IPS-15b (cell line): ENCODE measurements at regions not wholly inside any gene's neighbourhood (a gene's known extent, or its start where the extent isn't known, plus 50 kb on each side); places are given as distances from the start of the nearest gene placed in this dataset.

Source experiments
- H3K27me3 ChIP-seq: one replicate; pipeline ENCODE4 v1.6.1; 2013; ENCODE audit warnings: low read length; ENCODE audit not compliant: control insufficient read depth, insufficient read depth
- H3K36me3 ChIP-seq: one replicate; pipeline ENCODE4 v1.6.1; 2013; ENCODE audit warnings: low read length; ENCODE audit not compliant: control insufficient read depth, insufficient read depth
- H3K4me1 ChIP-seq: one replicate; pipeline ENCODE4 v1.6.1; 2013; ENCODE audit warnings: mild to moderate bottlenecking, low read length; ENCODE audit not compliant: control insufficient read depth, insufficient read depth
- H3K4me3 ChIP-seq: one replicate; pipeline ENCODE4 v1.5.1; 2013; ENCODE audit warnings: low read depth, low read length
- H3K9ac ChIP-seq: one replicate; pipeline ENCODE4 v1.6.1; 2013; ENCODE audit warnings: low read depth, mild to moderate bottlenecking, low read length
- H3K9me3 ChIP-seq: one replicate; pipeline ENCODE4 v1.6.1; 2013; ENCODE audit warnings: mild to moderate bottlenecking, low read length; ENCODE audit not compliant: control insufficient read depth, insufficient read depth

- H3K27me3 ChIP-seq, result no peaks in the 10 kb centered on the region
- no peaks in the 10 kb centered on the region for H3K4me1 ChIP-seq
- H3K9ac ChIP-seq, result no peak overlapping the region
- no peaks in the 10 kb centered on the region for H3K36me3 ChIP-seq
- H3K9me3 ChIP-seq, result no peaks in the 10 kb centered on the region
- no peak overlapping the region for H3K4me3 ChIP-seq
Observed at GRCh38 chr7:437329-438251, 82.1 kb downstream of the PDGFA start.

- Histone ChIP-seq H3K4me1 (no peaks in the 10 kb centered on the region), H3K9me3 (no peaks in the 10 kb centered on the region), H3K27me3 (no peaks in the 10 kb centered on the region)
Observed at GRCh38 chr7:438361-438760, 81.3 kb downstream of the PDGFA start.

GRCh38 chr7:438916-439315 lies 80.7 kb downstream of the PDGFA start:
- H3K4me1 ChIP-seq, result no peaks in the 10 kb centered on the region
- H3K9ac ChIP-seq, result no peak overlapping the region
- H3K36me3 ChIP-seq, result no peaks in the 10 kb centered on the region
- no peak overlapping the region for H3K4me3 ChIP-seq
- no peaks in the 10 kb centered on the region for H3K27me3 ChIP-seq
- no peaks in the 10 kb centered on the region for H3K9me3 ChIP-seq

More at GRCh38 chr7:438361-438760, 81.3 kb downstream of the PDGFA start:
- Histone ChIP-seq H3K36me3 (no peaks in the 10 kb centered on the region), H3K4me3 (no peak overlapping the region), H3K9ac (no peak overlapping the region)

GRCh38 chr7:440059-440749 lies 79.4 kb downstream of the PDGFA start:
- Histone ChIP-seq H3K4me3 (no peak overlapping the region), H3K9me3 (no peaks in the 10 kb centered on the region), H3K9ac (no peak overlapping the region), H3K27me3 (no peaks in the 10 kb centered on the region), H3K36me3 (no peaks in the 10 kb centered on the region), H3K4me1 (no peaks in the 10 kb centered on the region)

GRCh38 chr7:441684-442421 lies 77.8 kb downstream of the PDGFA start:
- H3K9me3 ChIP-seq, result no peaks in the 10 kb centered on the region
- H3K9ac ChIP-seq, result no peak overlapping the region
- no peak overlapping the region for H3K4me3 ChIP-seq
- no peaks in the 10 kb centered on the region for H3K36me3 ChIP-seq
- no peaks in the 10 kb centered on the region for H3K27me3 ChIP-seq
- no peaks in the 10 kb centered on the region for H3K4me1 ChIP-seq

- Histone ChIP-seq H3K36me3 (no peaks in the 10 kb centered on the region), H3K9ac (no peak overlapping the region), H3K4me1 (no peaks in the 10 kb centered on the region), H3K9me3 (no peaks in the 10 kb centered on the region), H3K4me3 (no peak overlapping the region), H3K27me3 (no peaks in the 10 kb centered on the region)
Observed at GRCh38 chr7:442457-442856, 77.2 kb downstream of the PDGFA start.

- no peaks in the 10 kb centered on the region for H3K9me3 ChIP-seq
- no peaks in the 10 kb centered on the region for H3K36me3 ChIP-seq
- H3K27me3 ChIP-seq, result no peaks in the 10 kb centered on the region
- H3K9ac ChIP-seq, result no peak overlapping the region
- H3K4me3 ChIP-seq, result no peak overlapping the region
- H3K4me1 ChIP-seq, result no peaks in the 10 kb centered on the region
Observed at GRCh38 chr7:443279-443833, 76.3 kb downstream of the PDGFA start.

- no peak overlapping the region for H3K4me3 ChIP-seq
- H3K27me3 ChIP-seq, result no peaks in the 10 kb centered on the region
Observed at GRCh38 chr7:444606-445005, 75.0 kb downstream of the PDGFA start.

GRCh38 chr7:445020-445419 lies 74.6 kb downstream of the PDGFA start:
- no peak overlapping the region for H3K9ac ChIP-seq
- H3K36me3 ChIP-seq, result no peaks in the 10 kb centered on the region
- no peaks in the 10 kb centered on the region for H3K9me3 ChIP-seq
- H3K4me1 ChIP-seq, result no peaks in the 10 kb centered on the region
- no peaks in the 10 kb centered on the region for H3K27me3 ChIP-seq
- no peak overlapping the region for H3K4me3 ChIP-seq

More at GRCh38 chr7:444606-445005, 75.0 kb downstream of the PDGFA start:
- no peaks in the 10 kb centered on the region for H3K36me3 ChIP-seq
- no peaks in the 10 kb centered on the region for H3K4me1 ChIP-seq
- H3K9ac ChIP-seq, result no peak overlapping the region
- H3K9me3 ChIP-seq, result no peaks in the 10 kb centered on the region

- Histone ChIP-seq H3K27me3 (no peaks in the 10 kb centered on the region), H3K36me3 (no peaks in the 10 kb centered on the region)
Observed at GRCh38 chr7:445563-446288, 73.9 kb downstream of the PDGFA start.

More at GRCh38 chr7:445563-446288, 73.9 kb downstream of the PDGFA start:
- Histone ChIP-seq H3K9ac (no peak overlapping the region), H3K4me1 (no peaks in the 10 kb centered on the region), H3K9me3 (no peaks in the 10 kb centered on the region), H3K4me3 (no peak overlapping the region)
